ENCODE measurements at regions not wholly inside any gene's neighbourhood (a gene's known extent, or its start where the extent isn't known, plus 50 kb on each side); places are given as distances from the start of the nearest gene placed in this dataset.

GRCh38 chr13:104898484-104898883 is 1637.0 kb downstream of the EFNB2 start:
- no peak for DNase-seq (ENCODE audit: low read depth in 2 of 2)

DNA sequence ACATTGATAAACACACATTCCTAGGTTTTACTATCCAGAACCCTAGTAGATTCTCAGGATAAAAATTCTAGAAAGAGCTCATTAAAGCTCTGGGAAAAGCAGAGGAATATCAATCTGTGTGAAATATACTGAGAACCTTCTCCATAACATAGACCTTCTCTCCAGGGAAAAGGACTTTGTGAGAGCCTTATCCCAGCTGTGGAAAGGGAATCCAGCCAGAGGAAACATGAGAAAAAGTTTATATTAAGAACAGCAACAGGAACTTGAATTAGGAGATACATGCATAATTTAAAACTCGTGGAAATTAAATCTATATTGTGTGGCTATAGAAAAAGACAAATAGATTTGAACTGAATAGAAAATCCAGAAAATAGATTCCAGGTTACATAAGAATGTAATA is 1639.9 kb downstream of the EFNB2 start:
- no peak for DNase-seq (ENCODE audit: low read depth in 2 of 2)

GRCh38 chr13:104875038-104875754 is 1660.3 kb downstream of the EFNB2 start:
- no peak for DNase-seq (ENCODE audit: low read depth in 2 of 2)

DNA sequence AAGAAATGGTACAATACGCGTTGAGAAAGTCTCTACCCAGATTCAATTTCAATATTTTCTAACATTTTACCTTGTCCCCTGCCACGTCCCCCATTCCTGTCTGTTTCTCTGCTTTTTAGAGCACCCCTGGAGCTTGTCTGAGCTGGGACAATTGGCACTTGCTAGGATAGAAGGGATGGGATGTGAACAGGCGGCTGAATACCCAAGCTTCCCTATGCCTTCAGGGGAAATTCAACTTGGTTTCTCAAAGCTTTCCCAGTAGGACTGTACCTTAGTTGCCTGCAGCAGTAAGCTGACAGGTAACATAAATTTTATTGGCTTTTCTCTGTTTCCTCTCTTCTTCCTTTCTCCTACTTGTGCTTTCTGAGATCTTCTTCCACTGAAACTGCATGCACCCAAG is 1663.3 kb downstream of the EFNB2 start:
- no peak for DNase-seq (ENCODE audit: low read depth in 2 of 2)

DNA sequence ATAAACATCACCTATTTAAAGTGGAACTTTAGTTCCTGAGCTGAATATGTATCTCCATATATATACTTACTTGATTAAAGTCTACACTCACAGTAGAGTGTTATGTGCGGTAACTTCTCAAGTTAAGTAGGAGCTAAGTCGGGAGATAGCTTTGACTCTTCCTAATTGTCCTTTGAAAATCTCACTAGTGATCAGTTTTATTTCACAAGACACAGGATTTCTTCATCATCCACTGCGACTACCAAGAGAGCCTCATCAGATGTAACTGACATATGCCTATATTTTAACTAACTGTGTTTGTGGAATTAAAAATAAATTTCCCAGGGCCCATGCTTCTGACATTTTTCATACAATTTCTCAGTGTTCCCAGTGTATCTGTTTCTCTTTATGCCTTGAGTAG is 1664.0 kb downstream of the EFNB2 start:
- DNase-seq (ENCODE audit: low read depth in 2 of 2), result no peak

DNA sequence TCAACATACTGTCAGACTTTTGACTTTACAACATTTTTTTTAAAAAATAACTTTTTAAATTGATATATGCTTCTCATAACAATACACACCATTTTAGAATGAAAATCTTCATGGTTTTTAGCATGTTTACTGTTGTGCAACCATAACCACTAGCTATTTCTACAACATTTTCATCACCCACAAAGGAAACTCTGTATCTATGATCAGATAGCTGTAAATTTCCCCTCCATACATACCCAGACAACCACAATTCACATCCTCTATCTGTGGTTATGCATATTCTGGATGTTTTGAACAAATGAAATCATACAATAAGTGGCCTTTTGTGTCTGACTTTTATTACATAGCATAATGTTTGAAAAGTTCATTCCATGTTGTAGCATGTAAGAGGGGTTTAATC is 1666.0 kb downstream of the EFNB2 start:
- DNase-seq (ENCODE audit: low read depth in 2 of 2), result no peak

- no peak for DNase-seq (ENCODE audit: low read depth in 2 of 2)
Observed at GRCh38 chr13:104868806-104869205, 1666.7 kb downstream of the EFNB2 start.

- no peak for DNase-seq (ENCODE audit: low read depth in 2 of 2)
Observed at GRCh38 chr13:104855581-104855980, 1679.9 kb downstream of the EFNB2 start.

GRCh38 chr13:104854698-104855097 is 1680.8 kb downstream of the EFNB2 start:
- no peak for DNase-seq (ENCODE audit: low read depth in 2 of 2)

- DNase-seq (ENCODE audit: low read depth in 2 of 2), result no peak
Observed at GRCh38 chr13:104854007-104854406, 1681.5 kb downstream of the EFNB2 start.

DNA sequence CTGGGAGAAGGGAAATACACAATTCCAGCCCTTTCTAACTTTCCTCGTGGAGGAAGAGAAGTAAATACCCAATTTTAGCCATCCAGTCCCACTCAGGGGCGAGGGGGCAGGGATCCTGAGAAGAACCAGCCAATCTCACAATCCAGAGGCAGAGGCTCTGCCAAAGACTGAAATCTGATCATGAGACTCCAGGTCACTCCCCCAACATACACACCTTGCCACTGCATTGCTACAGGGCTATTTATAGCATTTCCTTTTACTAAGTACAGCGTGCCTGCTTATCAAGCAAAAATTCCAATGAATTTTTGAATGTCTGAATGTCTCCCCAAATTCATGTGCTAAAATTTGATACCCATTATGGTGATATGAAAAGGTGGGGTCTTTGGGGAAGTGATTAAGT is 1687.5 kb downstream of the EFNB2 start:
- DNase-seq (ENCODE audit: low read depth in 2 of 2), result no peak

DNA sequence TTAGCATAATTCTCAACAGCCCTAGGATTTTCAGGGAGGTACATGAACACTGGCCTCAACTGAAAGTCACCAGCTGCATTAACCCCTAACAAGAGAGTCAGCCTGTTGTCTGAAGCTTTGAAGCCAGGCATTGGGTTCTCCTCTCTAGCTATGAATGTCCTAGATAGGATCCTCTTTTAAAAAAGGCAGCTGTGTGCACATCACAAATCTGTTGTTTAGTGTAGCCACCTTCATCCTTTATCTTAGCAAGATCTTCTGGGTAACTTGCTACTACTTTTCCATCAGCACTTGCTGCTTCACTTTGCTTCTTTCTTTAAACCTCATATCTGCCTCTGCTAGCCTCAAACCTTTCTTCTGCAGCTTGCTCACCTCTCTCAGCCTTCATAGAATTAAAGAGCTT is 1692.1 kb downstream of the EFNB2 start:
- DNase-seq (ENCODE audit: low read depth in 2 of 2), result no peak

DNA sequence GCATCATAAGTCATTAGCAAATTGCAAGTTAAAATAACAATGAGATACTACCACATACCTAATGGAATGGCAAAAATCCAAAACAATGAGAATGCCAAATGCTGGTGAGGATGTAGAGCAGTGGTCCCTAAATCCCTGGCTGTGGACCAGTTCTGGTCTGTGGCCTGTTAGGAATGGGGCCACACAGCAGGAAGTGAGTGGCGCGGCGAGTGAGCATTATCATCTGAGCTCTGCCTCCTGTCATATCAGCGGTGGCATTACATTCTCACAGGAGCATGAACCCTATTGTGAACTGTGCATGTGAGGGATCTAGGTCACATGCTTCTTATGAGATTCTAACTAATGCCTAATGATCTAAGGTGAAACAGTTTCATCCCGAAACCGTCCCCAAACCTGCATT is 1694.4 kb downstream of the EFNB2 start:
- no peak for DNase-seq (ENCODE audit: low read depth in 2 of 2)

DNA sequence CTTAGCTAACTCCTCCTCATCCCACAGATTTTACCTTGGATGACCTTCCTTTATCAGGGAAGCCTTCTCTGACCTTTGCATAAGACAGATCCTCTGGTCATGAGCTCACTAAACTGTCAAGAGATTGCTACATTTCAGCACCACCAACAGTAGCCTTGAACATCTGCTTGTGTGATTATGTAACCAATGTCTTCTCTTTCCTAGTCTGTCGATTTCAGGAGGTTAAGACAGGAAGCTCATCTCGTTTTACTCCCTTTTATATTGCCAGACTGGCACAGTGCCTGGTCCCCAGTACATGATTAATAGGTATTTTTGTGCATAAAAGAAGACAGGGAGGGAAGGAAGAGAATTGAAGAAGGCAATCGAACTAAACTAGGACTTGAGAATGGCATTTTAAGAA is 1697.7 kb downstream of the EFNB2 start:
- no peak for DNase-seq (ENCODE audit: low read depth in 2 of 2)

DNA sequence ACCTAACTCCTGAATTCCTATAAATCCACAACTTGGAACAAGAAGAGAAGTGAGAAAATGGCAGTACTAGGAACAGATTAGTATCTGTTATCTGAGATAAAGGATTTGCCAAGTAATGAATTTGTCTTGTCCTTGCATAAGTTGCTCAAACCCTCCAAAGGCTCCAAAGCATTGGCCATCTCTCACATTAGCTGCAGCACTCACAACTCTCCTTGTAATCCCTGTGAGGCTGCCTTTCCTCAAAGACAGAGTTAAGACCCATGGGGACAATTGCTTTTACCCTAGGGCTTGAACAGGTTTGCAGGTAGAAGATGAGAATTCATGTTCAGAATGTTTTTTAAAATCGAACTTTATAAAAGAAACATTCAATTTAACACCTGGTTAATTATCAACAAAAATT is 1702.2 kb downstream of the EFNB2 start:
- no peak for DNase-seq (ENCODE audit: low read depth in 2 of 2)

DNA sequence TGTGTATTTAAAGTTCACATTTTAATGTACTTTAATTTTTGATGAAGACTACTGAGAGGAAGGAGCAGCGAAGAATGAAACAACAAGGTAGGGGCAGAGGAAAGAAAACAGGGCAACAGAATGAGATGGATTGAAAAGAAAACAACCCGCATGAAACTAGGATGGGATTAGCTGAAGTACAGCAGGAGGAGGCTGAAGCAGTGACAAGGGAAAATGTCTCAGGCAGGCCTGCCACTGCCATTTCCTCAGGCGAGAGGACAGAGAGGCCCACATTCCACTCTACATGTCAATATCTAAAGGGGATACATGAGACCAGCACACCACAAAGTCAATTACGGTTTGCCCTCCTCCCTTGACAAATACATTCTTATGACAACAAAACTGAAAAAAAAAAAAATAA is 1703.2 kb downstream of the EFNB2 start:
- DNase-seq (ENCODE audit: low read depth in 2 of 2), result no peak

- no peak for DNase-seq (ENCODE audit: low read depth in 2 of 2)
Observed at GRCh38 chr13:104831831-104832230, 1703.6 kb downstream of the EFNB2 start.

- DNase-seq (ENCODE audit: low read depth in 2 of 2), result no peak
Observed at GRCh38 chr13:104823709-104824108, 1711.8 kb downstream of the EFNB2 start.

DNA sequence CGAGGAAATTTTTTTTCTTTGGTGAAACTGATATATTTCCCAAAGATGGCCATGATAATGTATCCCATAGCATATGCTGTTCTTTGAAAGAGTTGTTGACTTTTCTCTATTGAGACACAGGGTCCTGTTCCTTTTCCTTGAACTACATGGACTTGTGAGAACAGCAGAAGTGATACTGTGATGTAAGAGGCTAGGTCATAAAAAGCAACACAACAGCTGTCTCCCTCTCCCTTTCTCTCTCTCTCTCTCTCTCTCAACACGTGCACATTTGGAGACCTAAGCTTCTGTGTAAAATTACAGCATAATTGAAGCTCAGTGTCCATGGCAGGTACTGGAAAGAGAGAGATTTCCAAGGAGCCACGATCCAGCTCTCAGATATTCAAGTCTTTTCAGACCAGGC is 1712.4 kb downstream of the EFNB2 start:
- no peak for DNase-seq (ENCODE audit: low read depth in 2 of 2)

GRCh38 chr13:104817271-104817670 is 1718.2 kb downstream of the EFNB2 start:
- DNase-seq (ENCODE audit: low read depth in 2 of 2), result no peak

DNA sequence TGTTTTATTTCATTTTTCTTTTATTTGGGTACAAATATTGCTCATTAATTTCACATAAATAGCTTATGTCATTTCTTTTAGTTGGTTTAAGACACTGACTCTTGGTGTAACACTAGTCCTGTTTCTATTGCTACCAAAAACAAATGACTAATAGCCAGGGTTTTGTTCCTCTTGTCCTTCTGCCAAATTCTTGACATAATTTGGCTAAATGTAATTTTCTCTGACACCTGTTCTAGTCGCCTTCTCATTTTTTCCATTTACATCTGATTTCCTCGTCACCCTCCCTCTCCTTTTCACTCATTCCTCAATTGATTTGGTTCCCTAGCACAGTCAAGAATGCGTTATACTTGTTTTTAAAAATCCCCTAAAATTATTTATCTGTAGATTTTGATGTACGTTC is 1718.7 kb downstream of the EFNB2 start:
- no peak for DNase-seq (ENCODE audit: low read depth in 2 of 2)

DNA sequence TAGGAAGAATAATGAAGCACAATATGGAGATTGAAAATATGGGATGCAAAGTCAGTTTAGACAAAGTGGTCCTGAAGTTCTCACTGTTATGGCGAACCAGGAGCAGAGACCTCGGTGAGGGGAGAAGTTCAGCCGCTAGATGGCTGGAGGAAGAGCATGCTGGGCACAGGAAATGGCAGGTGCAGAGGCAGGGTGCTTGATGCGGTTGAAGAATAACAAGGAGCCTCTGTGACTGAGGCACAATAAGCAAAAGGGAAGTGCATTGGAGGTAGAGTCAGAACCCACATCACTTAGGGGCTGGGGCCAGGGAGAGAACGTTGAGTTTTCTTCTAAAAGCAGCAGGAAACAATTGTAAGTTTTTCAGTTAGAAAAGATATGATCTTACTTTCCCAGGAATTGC is 1725.2 kb downstream of the EFNB2 start:
- no peak for DNase-seq (ENCODE audit: low read depth in 2 of 2)

GRCh38 chr13:104809483-104809882 is 1726.0 kb downstream of the EFNB2 start:
- DNase-seq (ENCODE audit: low read depth in 2 of 2), result no peak

GRCh38 chr13:104805346-104805745 is 1730.1 kb downstream of the EFNB2 start:
- DNase-seq (ENCODE audit: low read depth in 2 of 2), result no peak

Measured in stimulated activated CD8-positive, alpha-beta memory T cell treated with anti-CD3 and anti-CD28 coated beads, Interleukin-15, amount 100 ng/mL, for 4 hours (primary cell).